Naive thymus-derived CD4-positive, alpha-beta T cell (primary cell): ENCODE measurements at regions not wholly inside any gene's neighbourhood (a gene's known extent, or its start where the extent isn't known, plus 50 kb on each side); places are given as distances from the start of the nearest gene placed in this dataset.

ENCODE experiments used
- ATAC-seq: fragments of 150-1000 bp; cut with Tn5 transposase; 2 replicates; pipeline ENCODE4 v1.10.0; 2021; ENCODE audit warnings: mild to moderate bottlenecking, moderate library complexity
- CTCF ChIA-PET: fragments of 350-600 bp; sonication (Branson Sonifier 250); formaldehyde crosslinking; loops from one replicate; lab custom pipeline; 2021; ENCODE audit warnings: antibody characterized with exemption; lab: Charles Lee
- POLR2A ChIA-PET: fragments of 350-600 bp; sonication (Branson Sonifier 250); formaldehyde crosslinking; loops from one replicate; lab custom pipeline; 2021; ENCODE audit warnings: antibody characterized with exemption, inconsistent platforms; lab: Charles Lee
- DNase-seq, 9 donors: peaks; one replicate each; pipeline versions ENCODE4 v3.0.0 to v3.0.0-alpha.2; 2020 to 2022; ENCODE audit warnings: mixed read lengths in 1 of 9
- H3K27ac ChIP-seq: one replicate; pipeline ENCODE4 v1.7.0; 2013; ENCODE audit warnings: mild to moderate bottlenecking, low read depth, low read length, moderate library complexity
- H3K27me3 ChIP-seq, 2 donors: one replicate each; pipeline ENCODE4 v1.7.0; 2013; ENCODE audit warnings: low read length in 2 of 2, mild to moderate bottlenecking in 2 of 2, moderate library complexity in 2 of 2; ENCODE audit not compliant: control insufficient read depth in 2 of 2, insufficient read depth in 2 of 2
- H3K36me3 ChIP-seq, 3 experiments: 1 replicate in 2 of 3; 2 replicates in 1 of 3; pipeline ENCODE4 v1.7.0; 2013; ENCODE audit warnings: low read length in 3 of 3, mild to moderate bottlenecking in 3 of 3, moderate library complexity in 1 of 3; ENCODE audit not compliant: insufficient read depth in 3 of 3, control insufficient read depth in 2 of 3
- H3K4me1 ChIP-seq, 2 donors: one replicate each; pipeline ENCODE4 v1.7.0; 2013; ENCODE audit warnings: low read length in 2 of 2, mild to moderate bottlenecking in 2 of 2, moderate library complexity in 1 of 2; ENCODE audit not compliant: control insufficient read depth in 2 of 2, insufficient read depth in 2 of 2
- H3K4me3 ChIP-seq: 2 replicates; pipeline ENCODE4 v1.7.0; 2013; ENCODE audit warnings: mild to moderate bottlenecking, low read length
- H3K9me3 ChIP-seq, 3 experiments: 1 replicate in 2 of 3; 2 replicates in 1 of 3; pipeline ENCODE4 v1.7.0; 2013; ENCODE audit warnings: low read length in 3 of 3; ENCODE audit not compliant: control insufficient read depth in 2 of 3
- H3K27ac Mint-ChIP-seq, 9 donors: one replicate each; pipeline ENCODE4 v1.8.0; 2020 to 2022; ENCODE audit warnings: mixed read lengths in 9 of 9, mild to moderate bottlenecking in 8 of 9, moderate library complexity in 5 of 9, inconsistent platforms in 2 of 9
- H3K27me3 Mint-ChIP-seq, 5 donors: one replicate each; pipeline ENCODE4 v1.8.0; 2021 to 2022; ENCODE audit warnings: mixed read lengths in 5 of 5, mild to moderate bottlenecking in 1 of 5
- H3K36me3 Mint-ChIP-seq, 5 donors: one replicate each; pipeline ENCODE4 v1.8.0; 2020 to 2022; ENCODE audit warnings: mixed read lengths in 5 of 5, mild to moderate bottlenecking in 3 of 5, inconsistent platforms in 1 of 5
- H3K4me1 Mint-ChIP-seq, 7 donors: one replicate each; pipeline ENCODE4 v1.8.0; 2020 to 2022; ENCODE audit warnings: mixed read lengths in 7 of 7, mild to moderate bottlenecking in 3 of 7, inconsistent platforms in 1 of 7
- H3K4me3 Mint-ChIP-seq, 10 donors: one replicate each; pipeline ENCODE4 v1.8.0; 2020 to 2022; ENCODE audit warnings: mild to moderate bottlenecking in 10 of 10, mixed read lengths in 10 of 10, moderate library complexity in 6 of 10, inconsistent platforms in 2 of 10
- H3K9me3 Mint-ChIP-seq, 11 donors: one replicate each; pipeline ENCODE4 v1.8.0; 2020 to 2022; ENCODE audit warnings: mixed read lengths in 11 of 11, mild to moderate bottlenecking in 4 of 11, inconsistent platforms in 1 of 11, moderate library complexity in 1 of 11
- intact Hi-C, 2 donors: fragments of 100-400 bp; cut with micrococcal nuclease; formaldehyde crosslinking; loops; one replicate each; pipeline ENCODE4 v1.15.1; 2023

- Histone ChIP-seq H3K36me3 (no peaks in the 10 kb centered on the region), H3K4me1 (no peaks in the 10 kb centered on the region), H3K27ac (no peak overlapping the region), H3K4me3 (no peak overlapping the region), H3K9me3 (no peaks in the 10 kb centered on the region), H3K27me3 (no peaks in the 10 kb centered on the region)
- DNase-seq (no peak), ATAC-seq (no peak)
- Mint-ChIP-seq H3K27ac (no peak overlapping the region), H3K4me3 (no peak overlapping the region), H3K9me3 (peaks cover 0 to 2% (median 0%) of the 10 kb centered on the region in 11 donors), H3K27me3 (peaks cover 0 to 9% (median 6%) of the 10 kb centered on the region in 5 donors), H3K36me3 (no peaks in the 10 kb centered on the region), H3K4me1 (no peaks in the 10 kb centered on the region)
- intact Hi-C loops = loop anchor here in 1 of 2 donors (10.0 kb wide), 1 partner anchor 912 kb away; no protein-coding TSS in a partner anchor
- ChIA-PET POLR2A (no interaction called here), CTCF (no interaction called here)
Observed at GRCh38 chr19:28876609-28877123, 336.3 kb downstream of the UQCRFS1 start.

GRCh38 chr19:28874742-28875141 is 338.2 kb downstream of the UQCRFS1 start:
- Mint-ChIP-seq H3K36me3 (no peaks in the 10 kb centered on the region), H3K9me3 (peaks cover 0 to 3% (median 0%) of the 10 kb centered on the region in 11 donors), H3K4me3 (no peak overlapping the region), H3K4me1 (no peaks in the 10 kb centered on the region), H3K27me3 (peaks cover 0 to 7% (median 0%) of the 10 kb centered on the region in 5 donors), H3K27ac (no peak overlapping the region)
- H3K4me1 ChIP-seq = no peaks in the 10 kb centered on the region
- ChIA-PET POLR2A (no interaction called here), CTCF (no interaction called here)
- no peaks in the 10 kb centered on the region for H3K27me3 ChIP-seq
- H3K36me3 ChIP-seq = no peaks in the 10 kb centered on the region
- no peak overlapping the region for H3K4me3 ChIP-seq
- DNase-seq (no peak), ATAC-seq (no peak)
- H3K27ac ChIP-seq = no peak overlapping the region
- intact Hi-C loops = loop anchor here in 1 of 2 donors (10.0 kb wide), 1 partner anchor 910 kb away; no protein-coding TSS in a partner anchor
- H3K9me3 ChIP-seq = no peaks in the 10 kb centered on the region

DNA sequence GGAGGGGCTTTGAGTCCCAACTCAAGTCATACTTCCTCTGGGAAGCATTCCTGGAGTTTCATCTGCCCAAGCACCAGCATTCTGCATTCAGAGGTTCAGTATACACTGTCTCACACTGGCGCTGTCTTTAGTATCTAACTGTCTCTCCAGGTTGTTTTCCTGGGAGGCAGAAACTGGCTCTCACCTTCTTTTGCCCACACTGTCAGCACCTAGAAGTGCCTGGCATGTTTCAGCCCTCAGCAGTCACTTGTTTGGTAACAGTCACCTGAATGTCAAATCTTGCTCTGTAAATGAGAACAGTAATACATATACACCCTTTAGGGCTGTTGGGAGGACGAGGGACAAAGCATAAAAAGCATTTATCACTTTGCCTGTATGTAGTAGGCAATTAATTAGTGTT is 339.6 kb downstream of the UQCRFS1 start:
- CTCF ChIA-PET = no interaction called here
- intact Hi-C loops = loop anchor here in 1 of 2 donors (10.0 kb wide), 1 partner anchor 908 kb away; no protein-coding TSS in a partner anchor
- Histone ChIP-seq H3K36me3 (no peaks in the 10 kb centered on the region), H3K27me3 (no peaks in the 10 kb centered on the region), H3K4me3 (no peak overlapping the region), H3K9me3 (no peaks in the 10 kb centered on the region), H3K4me1 (no peaks in the 10 kb centered on the region), H3K27ac (no peak overlapping the region)
- Mint-ChIP-seq H3K36me3 (no peaks in the 10 kb centered on the region), H3K4me1 (no peaks in the 10 kb centered on the region), H3K27ac (no peak overlapping the region), H3K9me3 (peaks cover 0 to 4% (median 0%) of the 10 kb centered on the region in 11 donors), H3K4me3 (no peak overlapping the region), H3K27me3 (peaks cover 0 to 7% (median 7%) of the 10 kb centered on the region in 5 donors)
- DNase-seq = no peak
- no peak for ATAC-seq
- POLR2A ChIA-PET = no interaction called here

- H3K9me3 Mint-ChIP-seq = peaks cover 0 to 4% (median 0%) of the 10 kb centered on the region in 11 donors
- H3K4me1 Mint-ChIP-seq = no peaks in the 10 kb centered on the region
- H3K27ac Mint-ChIP-seq = no peak overlapping the region
- Histone ChIP-seq H3K36me3 (no peaks in the 10 kb centered on the region), H3K27me3 (no peaks in the 10 kb centered on the region), H3K4me1 (no peaks in the 10 kb centered on the region), H3K9me3 (no peaks in the 10 kb centered on the region), H3K27ac (no peak overlapping the region), H3K4me3 (no peak overlapping the region)
- peaks cover 0 to 7% (median 0%) of the 10 kb centered on the region in 5 donors for H3K27me3 Mint-ChIP-seq
- CTCF ChIA-PET = no interaction called here
- no peak overlapping the region for H3K4me3 Mint-ChIP-seq
- no peak for DNase-seq
- peak; percentile 14 for ATAC-seq
- POLR2A ChIA-PET = no interaction called here
- H3K36me3 Mint-ChIP-seq = no peaks in the 10 kb centered on the region
- intact Hi-C loops = loop anchor here in 1 of 2 donors (10.0 kb wide), 1 partner anchor 906 kb away; no protein-coding TSS in a partner anchor
Observed at GRCh38 chr19:28871099-28871725, 341.7 kb downstream of the UQCRFS1 start.

DNA sequence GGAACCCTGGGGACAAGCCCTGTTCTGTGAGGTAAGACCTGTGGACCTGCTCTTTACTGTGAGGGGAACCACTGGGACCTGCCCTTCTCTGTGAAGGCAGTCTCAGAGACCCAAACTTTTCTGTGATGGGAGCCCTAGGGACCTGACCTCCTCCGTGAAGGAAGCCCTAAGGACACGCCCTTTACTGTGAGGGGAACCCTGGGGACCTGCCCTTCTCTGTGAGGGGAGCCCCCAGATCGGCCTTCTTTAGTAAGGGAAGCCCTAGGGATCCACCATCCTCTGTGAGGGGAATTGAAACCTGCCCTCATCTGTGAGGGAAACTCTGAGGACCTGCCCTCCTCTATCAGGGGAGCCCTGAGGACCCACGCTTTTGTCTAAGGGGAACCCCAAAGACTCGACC is 343.5 kb downstream of the UQCRFS1 start:
- POLR2A ChIA-PET = no interaction called here

GRCh38 chr19:28868836-28869235 is 344.1 kb downstream of the UQCRFS1 start:
- no peaks in the 10 kb centered on the region for H3K9me3 ChIP-seq
- H3K4me1 Mint-ChIP-seq = no peaks in the 10 kb centered on the region
- no peaks in the 10 kb centered on the region for H3K36me3 ChIP-seq
- H3K4me1 ChIP-seq = no peaks in the 10 kb centered on the region
- no peak overlapping the region for H3K27ac Mint-ChIP-seq
- H3K4me3 Mint-ChIP-seq = no peak overlapping the region
- no peak for ATAC-seq
- DNase-seq = no peak
- ChIA-PET POLR2A (no interaction called here), CTCF (no interaction called here)
- peaks cover 0 to 4% (median 0%) of the 10 kb centered on the region in 11 donors for H3K9me3 Mint-ChIP-seq
- H3K27ac ChIP-seq = no peak overlapping the region
- no peak overlapping the region for H3K4me3 ChIP-seq
- intact Hi-C loops = no loop called here
- H3K27me3 ChIP-seq = no peaks in the 10 kb centered on the region
- H3K27me3 Mint-ChIP-seq = peaks cover 0 to 7% (median 0%) of the 10 kb centered on the region in 5 donors
- no peaks in the 10 kb centered on the region for H3K36me3 Mint-ChIP-seq

More for the DNA sequence above, 343.5 kb downstream of the UQCRFS1 start:
- Histone ChIP-seq H3K36me3 (no peaks in the 10 kb centered on the region), H3K27me3 (no peaks in the 10 kb centered on the region), H3K4me1 (no peaks in the 10 kb centered on the region), H3K27ac (no peak overlapping the region), H3K4me3 (no peak overlapping the region), H3K9me3 (no peaks in the 10 kb centered on the region)
- Mint-ChIP-seq H3K27me3 (peaks cover 0 to 7% (median 0%) of the 10 kb centered on the region in 5 donors), H3K27ac (no peak overlapping the region), H3K9me3 (peaks cover 0 to 4% (median 0%) of the 10 kb centered on the region in 11 donors), H3K4me1 (no peaks in the 10 kb centered on the region), H3K4me3 (no peak overlapping the region), H3K36me3 (no peaks in the 10 kb centered on the region)
- no peak for ATAC-seq
- no peak for DNase-seq
- intact Hi-C loops = no loop called here
- CTCF ChIA-PET = no interaction called here

DNA sequence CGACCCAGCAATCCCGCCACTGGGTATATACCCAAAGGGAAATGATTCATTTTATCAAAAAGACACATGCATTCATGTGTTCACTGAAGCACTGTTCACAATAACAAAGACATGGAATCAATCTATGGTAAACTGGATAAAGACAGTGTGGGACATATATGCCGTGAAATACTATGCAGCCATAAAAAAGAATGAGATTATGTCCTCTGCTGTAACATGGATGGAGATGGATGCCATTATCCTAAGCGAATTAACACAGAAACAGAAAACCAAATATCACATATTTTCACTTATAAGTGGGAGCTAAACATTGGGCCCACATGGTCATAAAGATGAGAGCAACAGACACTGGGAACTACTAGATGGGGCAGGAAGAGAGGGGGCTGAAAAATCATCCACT is 345.0 kb downstream of the UQCRFS1 start:
- Histone ChIP-seq H3K36me3 (no peaks in the 10 kb centered on the region), H3K9me3 (no peaks in the 10 kb centered on the region), H3K4me1 (no peaks in the 10 kb centered on the region), H3K27ac (no peak overlapping the region), H3K4me3 (no peak overlapping the region), H3K27me3 (no peaks in the 10 kb centered on the region)
- Mint-ChIP-seq H3K9me3 (peaks cover 0 to 4% (median 0%) of the 10 kb centered on the region in 11 donors), H3K4me3 (no peak overlapping the region), H3K36me3 (no peaks in the 10 kb centered on the region), H3K27ac (no peak overlapping the region), H3K27me3 (peaks cover 0 to 7% (median 0%) of the 10 kb centered on the region in 5 donors), H3K4me1 (no peaks in the 10 kb centered on the region)
- DNase-seq (no peak), ATAC-seq (no peak)
- CTCF ChIA-PET = no interaction called here
- intact Hi-C loops = no loop called here
- POLR2A ChIA-PET = no interaction called here
